ENCODE measurements at regions not wholly inside any gene's neighbourhood (a gene's known extent, or its start where the extent isn't known, plus 50 kb on each side); places are given as distances from the start of the nearest gene placed in this dataset.

DNA sequence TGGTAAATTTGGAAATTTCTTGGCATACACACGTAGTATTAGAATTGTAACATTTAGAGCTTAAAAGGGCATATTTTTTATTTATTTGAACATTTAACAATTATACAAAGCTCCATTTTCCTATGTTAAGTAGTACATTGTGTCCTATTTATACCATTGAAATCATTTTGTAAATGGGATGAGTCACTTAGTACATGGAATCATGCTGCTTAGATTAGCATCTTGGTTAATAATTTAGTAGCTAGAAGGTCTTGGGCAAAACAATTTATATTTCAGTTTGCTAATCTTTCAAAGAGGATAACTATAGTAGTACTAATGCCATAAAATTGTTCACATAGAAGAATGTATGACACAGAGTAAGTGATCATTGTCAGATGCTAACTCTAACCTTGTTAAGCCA is 450.1 kb upstream of the LUZP2 start:
- no peaks in the 10 kb centered on the region for H3K36me3 ChIP-seq (ENCODE audit: insufficient read depth, low read length)
- H3K9me3 ChIP-seq (ENCODE audit: insufficient read depth, low read depth, low read length): no peaks in the 10 kb centered on the region
- H3K27ac Mint-ChIP-seq (ENCODE audit: unreplicated experiment): no peak overlapping the region
- DNase-seq (ENCODE audit: low read depth) (no peak), FAIRE-seq (no peak)
- no peaks in the 10 kb centered on the region for H4K20me1 ChIP-seq (ENCODE audit: insufficient read depth, low read length)
- H3K4me2 ChIP-seq (ENCODE audit: low read length): no peak overlapping the region
- H3K27me3 Mint-ChIP-seq (ENCODE audit: low read depth, unreplicated experiment): no peaks in the 10 kb centered on the region
- no peak overlapping the region for H2AFZ ChIP-seq (ENCODE audit: low read depth, low read length)
- H3K4me1 Mint-ChIP-seq (ENCODE audit: low read depth, unreplicated experiment): no peaks in the 10 kb centered on the region
- no peak overlapping the region for H3K4me3 Mint-ChIP-seq (ENCODE audit: unreplicated experiment)
- peaks cover 5% of the 10 kb centered on the region for H3K9me3 Mint-ChIP-seq (ENCODE audit: unreplicated experiment)
- H3K27ac ChIP-seq (ENCODE audit: low read depth, low read length): no peak overlapping the region
- H3K9ac ChIP-seq (ENCODE audit: low read length): no peak overlapping the region
- no peak overlapping the region for H3K4me3 ChIP-seq (ENCODE audit: insufficient read depth, low read depth, low read length)
- no peaks in the 10 kb centered on the region for H3K27me3 ChIP-seq (ENCODE audit: insufficient read depth, low read length)
- no peaks in the 10 kb centered on the region for H3K79me2 ChIP-seq (ENCODE audit: insufficient read depth, low read length)
- TF ChIP-seq, protein P1, sequence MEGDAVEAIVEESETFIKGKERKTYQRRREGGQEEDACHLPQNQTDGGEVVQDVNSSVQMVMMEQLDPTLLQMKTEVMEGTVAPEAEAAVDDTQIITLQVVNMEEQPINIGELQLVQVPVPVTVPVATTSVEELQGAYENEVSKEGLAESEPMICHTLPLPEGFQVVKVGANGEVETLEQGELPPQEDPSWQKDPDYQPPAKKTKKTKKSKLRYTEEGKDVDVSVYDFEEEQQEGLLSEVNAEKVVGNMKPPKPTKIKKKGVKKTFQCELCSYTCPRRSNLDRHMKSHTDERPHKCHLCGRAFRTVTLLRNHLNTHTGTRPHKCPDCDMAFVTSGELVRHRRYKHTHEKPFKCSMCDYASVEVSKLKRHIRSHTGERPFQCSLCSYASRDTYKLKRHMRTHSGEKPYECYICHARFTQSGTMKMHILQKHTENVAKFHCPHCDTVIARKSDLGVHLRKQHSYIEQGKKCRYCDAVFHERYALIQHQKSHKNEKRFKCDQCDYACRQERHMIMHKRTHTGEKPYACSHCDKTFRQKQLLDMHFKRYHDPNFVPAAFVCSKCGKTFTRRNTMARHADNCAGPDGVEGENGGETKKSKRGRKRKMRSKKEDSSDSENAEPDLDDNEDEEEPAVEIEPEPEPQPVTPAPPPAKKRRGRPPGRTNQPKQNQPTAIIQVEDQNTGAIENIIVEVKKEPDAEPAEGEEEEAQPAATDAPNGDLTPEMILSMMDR (IDR thresholded peaks at IDR 0.05; ENCODE audit: insufficient read depth, low read depth, low read length): no peak
- no peak for TF ChIP-seq EZH2 (IDR thresholded peaks at IDR 0.05; ENCODE audit: insufficient read depth, low read length)
- no peaks in the 10 kb centered on the region for H3K36me3 Mint-ChIP-seq (ENCODE audit: low read depth, unreplicated experiment)
- H3K4me1 ChIP-seq (ENCODE audit: insufficient read depth, low read length): no peaks in the 10 kb centered on the region

DNA sequence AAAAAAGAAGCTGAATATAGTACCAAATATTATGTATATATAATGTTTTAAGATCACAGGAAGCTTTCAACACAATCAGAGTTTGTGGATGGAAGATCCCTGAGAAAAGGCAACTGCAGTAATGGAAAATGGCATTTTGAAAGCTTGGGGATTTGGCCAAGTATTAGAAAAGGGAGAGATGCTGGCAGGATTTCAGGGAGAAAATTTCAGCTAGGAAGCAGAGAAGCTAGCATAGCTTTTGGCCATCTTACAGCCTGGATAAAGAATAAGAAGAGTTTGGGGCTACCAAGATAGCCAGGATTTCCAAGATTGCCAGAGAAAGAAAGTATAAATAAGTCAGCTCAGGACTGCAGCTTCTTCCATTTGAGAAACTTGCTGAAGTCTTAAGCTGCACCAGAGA is 440.8 kb upstream of the LUZP2 start:
- H3K9me3 Mint-ChIP-seq (ENCODE audit: unreplicated experiment): no peaks in the 10 kb centered on the region
- Histone ChIP-seq H3K27me3 (ENCODE audit: insufficient read depth, low read length) (no peaks in the 10 kb centered on the region), H3K4me1 (ENCODE audit: insufficient read depth, low read length) (no peaks in the 10 kb centered on the region), H3K4me2 (ENCODE audit: low read length) (no peak overlapping the region), H3K4me3 (ENCODE audit: insufficient read depth, low read depth, low read length) (no peak overlapping the region), H3K9me3 (ENCODE audit: insufficient read depth, low read depth, low read length) (no peaks in the 10 kb centered on the region), H3K36me3 (ENCODE audit: insufficient read depth, low read length) (no peaks in the 10 kb centered on the region), H4K20me1 (ENCODE audit: insufficient read depth, low read length) (no peaks in the 10 kb centered on the region), H2AFZ (ENCODE audit: low read depth, low read length) (no peak overlapping the region), H3K79me2 (ENCODE audit: insufficient read depth, low read length) (no peaks in the 10 kb centered on the region), H3K27ac (ENCODE audit: low read depth, low read length) (no peak overlapping the region), H3K9ac (ENCODE audit: low read length) (no peak overlapping the region)
- FAIRE-seq (no peak), DNase-seq (ENCODE audit: low read depth) (no peak)
- no peak overlapping the region for H3K4me3 Mint-ChIP-seq (ENCODE audit: unreplicated experiment)
- H3K27ac Mint-ChIP-seq (ENCODE audit: unreplicated experiment): no peak overlapping the region
- H3K36me3 Mint-ChIP-seq (ENCODE audit: low read depth, unreplicated experiment): no peaks in the 10 kb centered on the region
- no peaks in the 10 kb centered on the region for H3K4me1 Mint-ChIP-seq (ENCODE audit: low read depth, unreplicated experiment)
- TF ChIP-seq, protein P1 (IDR thresholded peaks at IDR 0.05; ENCODE audit: insufficient read depth, low read depth, low read length): no peak
- no peak for TF ChIP-seq EZH2 (IDR thresholded peaks at IDR 0.05; ENCODE audit: insufficient read depth, low read length)
- H3K27me3 Mint-ChIP-seq (ENCODE audit: low read depth, unreplicated experiment): no peaks in the 10 kb centered on the region

DNA sequence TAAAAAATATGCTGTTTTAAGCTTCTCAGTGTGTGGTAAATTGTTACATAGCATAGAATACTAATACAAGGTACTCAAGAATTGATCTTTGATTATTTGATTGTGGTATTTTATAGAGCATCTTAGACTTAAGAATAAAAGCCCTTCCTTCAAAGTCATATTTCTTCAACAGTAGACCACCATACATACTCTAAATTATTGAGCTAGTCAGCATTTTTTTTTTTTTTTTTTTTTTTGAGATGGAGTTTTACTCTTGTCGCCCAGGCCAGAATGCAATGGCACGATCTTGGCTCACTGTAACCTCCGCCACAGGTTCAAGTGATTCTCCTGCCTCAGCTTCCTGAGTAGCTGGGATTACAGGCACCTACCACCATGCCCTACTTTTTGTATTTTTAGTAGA is 436.7 kb upstream of the LUZP2 start:
- Histone ChIP-seq H3K9ac (ENCODE audit: low read length) (no peak overlapping the region), H3K27ac (ENCODE audit: low read depth, low read length) (no peak overlapping the region), H3K36me3 (ENCODE audit: insufficient read depth, low read length) (no peaks in the 10 kb centered on the region), H3K9me3 (ENCODE audit: insufficient read depth, low read depth, low read length) (no peaks in the 10 kb centered on the region), H2AFZ (ENCODE audit: low read depth, low read length) (no peak overlapping the region), H3K4me3 (ENCODE audit: insufficient read depth, low read depth, low read length) (no peak overlapping the region), H3K79me2 (ENCODE audit: insufficient read depth, low read length) (no peaks in the 10 kb centered on the region), H3K27me3 (ENCODE audit: insufficient read depth, low read length) (no peaks in the 10 kb centered on the region), H4K20me1 (ENCODE audit: insufficient read depth, low read length) (no peaks in the 10 kb centered on the region), H3K4me2 (ENCODE audit: low read length) (no peak overlapping the region), H3K4me1 (ENCODE audit: insufficient read depth, low read length) (no peaks in the 10 kb centered on the region)
- Mint-ChIP-seq H3K27ac (ENCODE audit: unreplicated experiment) (no peak overlapping the region), H3K36me3 (ENCODE audit: low read depth, unreplicated experiment) (no peaks in the 10 kb centered on the region), H3K9me3 (ENCODE audit: unreplicated experiment) (no peaks in the 10 kb centered on the region), H3K4me1 (ENCODE audit: low read depth, unreplicated experiment) (peaks cover 2% of the 10 kb centered on the region), H3K4me3 (ENCODE audit: unreplicated experiment) (no peak overlapping the region), H3K27me3 (ENCODE audit: low read depth, unreplicated experiment) (no peaks in the 10 kb centered on the region)
- no peak for FAIRE-seq
- DNase-seq (ENCODE audit: low read depth): no peak
- TF ChIP-seq, protein P1 (IDR thresholded peaks at IDR 0.05; ENCODE audit: insufficient read depth, low read depth, low read length): no peak
- TF ChIP-seq EZH2 (IDR thresholded peaks at IDR 0.05; ENCODE audit: insufficient read depth, low read length): no peak
